ENCODE measurements at regions not wholly inside any gene's neighbourhood (a gene's known extent, or its start where the extent isn't known, plus 50 kb on each side); places are given as distances from the start of the nearest gene placed in this dataset.

GRCh38 chr11:92768121-92768840 is 201.2 kb upstream of the MTNR1B start:
- H3K27ac ChIP-seq (ENCODE audit: low read depth in 2 of 2, low read length in 1 of 2) = no peak overlapping the region
- H3K4me2 ChIP-seq = no peak overlapping the region
- peaks cover 0 to 8% of the 10 kb centered on the region in 2 experiments; a peak in 3 of 4 replicates for H3K4me1 ChIP-seq (ENCODE audit: control insufficient read depth in 1 of 2, insufficient read depth in 2 of 2, low read depth in 1 of 2, low read length in 1 of 2)
- H3K79me2 ChIP-seq (ENCODE audit: insufficient read depth) = no peaks in the 10 kb centered on the region
- no peak for DNase-seq
- no peaks in the 10 kb centered on the region for H3K9me3 ChIP-seq
- H2AFZ ChIP-seq (ENCODE audit: low read depth) = no peak overlapping the region
- H3K27me3 ChIP-seq (ENCODE audit: insufficient read depth) = no peaks in the 10 kb centered on the region
- no peak overlapping the region for H3K4me3 ChIP-seq (ENCODE audit: low read depth in 2 of 2, low read length in 1 of 2)
- H3K9ac ChIP-seq = no peak overlapping the region
- peaks cover 3% of the 10 kb centered on the region for H3F3A ChIP-seq (replicated peaks; ENCODE audit: insufficient read depth)
- no peaks in the 10 kb centered on the region for H3K36me3 ChIP-seq (replicated peaks in 1 of 2; ENCODE audit: control insufficient read depth in 1 of 2, insufficient read depth in 2 of 2, low read length in 1 of 2)
- H3K9me2 ChIP-seq = no peaks in the 10 kb centered on the region
- no peak for TF ChIP-seq GATA2 (CRISPR knock-in tag; IDR thresholded peaks at IDR 0.05)
- TF ChIP-seq YY1 (IDR thresholded peaks at IDR 0.05; ENCODE audit: low read depth) = no peak
- TF ChIP-seq FOXM1 (IDR thresholded peaks at IDR 0.05; ENCODE audit: low read depth) = no peak
- TF ChIP-seq MAX (IDR thresholded peaks at IDR 0.05; ENCODE audit: low read depth) = no peak
- POLR2A ChIA-PET = no interaction called here
- CTCF ChIA-PET = no interaction called here
- 78% methylated on average over 5 of the region's 5 CpGs for WGBS (ENCODE audit: low lambda C conversion rate)
- H4K20me1 ChIP-seq (ENCODE audit: insufficient read depth) = no peaks in the 10 kb centered on the region

GRCh38 chr11:92769112-92769511 is 200.3 kb upstream of the MTNR1B start:
- no peaks in the 10 kb centered on the region for H3K79me2 ChIP-seq (ENCODE audit: insufficient read depth)
- no peak overlapping the region for H3K27ac ChIP-seq (ENCODE audit: low read depth in 2 of 2, low read length in 1 of 2)
- H4K20me1 ChIP-seq (ENCODE audit: insufficient read depth) = no peaks in the 10 kb centered on the region
- peaks cover 3% of the 10 kb centered on the region for H3F3A ChIP-seq (replicated peaks; ENCODE audit: insufficient read depth)
- no peaks in the 10 kb centered on the region for H3K9me3 ChIP-seq
- H3K4me1 ChIP-seq (ENCODE audit: control insufficient read depth in 1 of 2, insufficient read depth in 2 of 2, low read depth in 1 of 2, low read length in 1 of 2) = peaks cover 0 to 8% of the 10 kb centered on the region in 2 experiments; a peak in 3 of 4 replicates
- ChIA-PET CTCF (no interaction called here), POLR2A (no interaction called here)
- WGBS (ENCODE audit: low lambda C conversion rate) = 44% methylated on average over 2 of the region's 2 CpGs
- H3K4me3 ChIP-seq (ENCODE audit: low read depth in 2 of 2, low read length in 1 of 2) = no peak overlapping the region
- no peaks in the 10 kb centered on the region for H3K27me3 ChIP-seq (ENCODE audit: insufficient read depth)
- H2AFZ ChIP-seq (ENCODE audit: low read depth) = no peak overlapping the region
- H3K36me3 ChIP-seq (replicated peaks in 1 of 2; ENCODE audit: control insufficient read depth in 1 of 2, insufficient read depth in 2 of 2, low read length in 1 of 2) = no peaks in the 10 kb centered on the region
- H3K4me2 ChIP-seq = no peak overlapping the region
- H3K9ac ChIP-seq = no peak overlapping the region
- no peak for DNase-seq
- no peaks in the 10 kb centered on the region for H3K9me2 ChIP-seq
- TF ChIP-seq SMC3 (IDR thresholded peaks at IDR 0.05; ENCODE audit: low read depth, low read length) = no peak
- TF ChIP-seq CTCF (IDR thresholded peaks at IDR 0.05) = no peak
- no peak for TF ChIP-seq EZH2phosphoT487 (IDR thresholded peaks at IDR 0.05; ENCODE audit: borderline replicate concordance, low read depth)
- no peak for TF ChIP-seq NFIC (IDR thresholded peaks at IDR 0.05; ENCODE audit: borderline replicate concordance)
- TF ChIP-seq GABPA (IDR thresholded peaks at IDR 0.05; ENCODE audit: low read depth) = no peak
- TF ChIP-seq USF2 (IDR thresholded peaks at IDR 0.05; ENCODE audit: borderline replicate concordance, low read depth, low read length) = no peak
- no peak for TF ChIP-seq IRF3 (IDR thresholded peaks at IDR 0.05; ENCODE audit: low read depth, low read length)
- TF ChIP-seq SIN3A (IDR thresholded peaks at IDR 0.05; ENCODE audit: borderline replicate concordance, low read depth, low read length) = no peak
- TF ChIP-seq USF1 (IDR thresholded peaks at IDR 0.05; ENCODE audit: borderline replicate concordance, low read depth) = no peak
- no peak for TF ChIP-seq MEF2A (IDR thresholded peaks at IDR 0.05; ENCODE audit: borderline replicate concordance, low read depth)
- TF ChIP-seq REST (IDR thresholded peaks at IDR 0.05; ENCODE audit: low read depth, low read length) = no peak
- no peak for TF ChIP-seq PBX3 (IDR thresholded peaks at IDR 0.05)

All from SK-N-SH (cell line).